Stimulated activated CD4-positive, alpha-beta T cell treated with anti-CD3 and anti-CD28 coated beads, Interleukin-1b, Interleukin-23, amount 100 ng/mL, for 48 hours (primary cell): ENCODE measurements at regions not wholly inside any gene's neighbourhood (a gene's known extent, or its start where the extent isn't known, plus 50 kb on each side); places are given as distances from the start of the nearest gene placed in this dataset.

Source experiments
- DNase-seq: peaks from one replicate; pipeline ENCODE4 v3.0.0-alpha.2; 2020

DNA sequence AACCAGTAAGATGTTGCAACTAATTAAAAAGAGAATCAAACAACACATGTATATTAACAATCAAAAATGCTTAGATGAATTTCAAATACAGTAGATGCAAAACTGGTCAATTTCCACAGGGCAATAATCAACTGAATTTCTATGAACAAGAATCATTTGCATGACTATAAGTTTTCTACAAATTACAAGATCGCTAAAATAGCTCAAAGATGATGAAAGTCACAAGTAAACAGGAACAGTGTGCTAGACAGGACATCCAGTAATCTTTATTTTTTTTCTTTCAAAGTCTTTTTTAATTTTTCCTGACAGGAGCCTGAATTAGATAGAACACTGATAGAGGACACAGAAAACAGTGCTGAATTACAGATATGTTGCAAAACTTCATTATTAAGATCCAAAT is 608.2 kb upstream of the DAB2 start:
- DNase-seq, result no peak

DNA sequence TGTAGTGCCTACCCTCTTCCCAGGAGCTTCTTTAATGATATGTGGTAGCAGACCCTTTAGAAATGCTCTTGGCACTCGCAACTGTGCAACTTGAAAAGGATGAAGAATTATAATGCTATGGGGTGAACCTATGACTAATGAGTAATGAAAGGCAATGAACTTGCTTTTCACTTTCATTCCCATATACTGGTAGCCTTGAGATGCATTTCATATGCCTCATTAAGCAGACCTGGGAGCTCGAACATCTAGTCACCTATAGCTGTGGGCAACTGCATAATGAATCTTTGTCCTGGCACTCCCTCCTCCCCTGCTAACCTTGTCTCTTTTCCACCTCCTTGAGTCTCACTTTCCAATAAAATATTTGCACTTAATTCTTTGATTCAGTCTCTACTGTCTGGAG is 605.9 kb upstream of the DAB2 start:
- DNase-seq, result no peak

DNA sequence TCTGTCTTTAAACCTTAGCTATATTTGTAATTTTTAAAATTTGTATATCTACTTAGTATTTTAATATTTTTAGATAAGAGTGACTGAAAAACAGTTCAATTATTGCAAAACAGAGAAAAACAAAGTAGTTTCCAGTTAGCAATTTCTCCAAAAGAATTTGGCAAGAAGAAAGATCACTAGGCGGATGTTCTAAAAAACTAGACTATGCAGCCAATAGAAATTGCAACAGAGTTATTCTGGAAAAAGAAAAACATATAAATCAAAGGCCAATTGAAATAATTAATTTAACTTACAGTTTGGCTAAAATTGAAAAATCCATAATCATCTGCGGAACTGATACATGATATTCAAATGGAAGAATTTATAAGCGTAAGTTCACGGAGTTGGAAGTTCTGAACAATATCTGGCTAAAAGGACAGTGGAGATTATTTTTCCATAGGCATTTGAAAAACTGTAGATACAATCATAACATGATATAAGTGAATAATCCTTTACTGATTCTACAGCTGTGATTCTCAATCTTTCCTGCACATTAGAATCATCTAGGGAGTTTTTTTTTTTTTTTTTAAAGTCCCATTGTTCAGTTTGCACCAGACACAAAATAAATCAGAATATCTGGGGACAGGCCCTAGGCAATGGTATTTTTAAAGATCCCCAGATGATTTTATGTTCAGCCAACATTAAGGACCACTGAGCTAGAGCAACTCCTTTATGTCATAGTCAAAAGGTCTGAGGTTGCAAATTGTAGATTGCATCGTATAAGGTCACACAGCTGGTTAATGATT is 605.1 kb upstream of the DAB2 start:
- DNase-seq, result no peak

GRCh38 chr5:40027400-40027799 is 602.6 kb upstream of the DAB2 start:
- no peak for DNase-seq

- no peak for DNase-seq
Measured at GRCh38 chr5:40025586-40025985, 600.8 kb upstream of the DAB2 start.

- no peak for DNase-seq
Measured at GRCh38 chr5:40022057-40022456, 597.3 kb upstream of the DAB2 start.

DNA sequence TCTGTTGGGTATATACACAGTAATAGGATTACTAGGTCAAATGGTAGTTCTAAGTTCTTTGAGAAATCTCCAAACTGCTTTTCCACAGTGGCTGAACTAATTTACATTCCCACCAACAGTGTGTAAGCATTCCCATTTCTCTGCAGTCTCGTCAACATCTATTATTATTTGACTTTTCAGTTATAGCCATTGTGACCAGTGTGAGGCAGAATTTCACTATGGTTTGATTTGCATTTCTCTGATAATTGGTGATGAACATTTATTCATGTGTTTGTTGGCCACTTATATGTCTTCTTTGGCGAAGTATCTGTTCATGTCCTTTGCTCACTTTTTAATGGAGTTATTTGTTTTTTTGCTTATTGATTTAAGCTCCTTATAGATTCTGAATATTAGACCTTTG is 596.2 kb upstream of the DAB2 start:
- DNase-seq, result no peak

DNA sequence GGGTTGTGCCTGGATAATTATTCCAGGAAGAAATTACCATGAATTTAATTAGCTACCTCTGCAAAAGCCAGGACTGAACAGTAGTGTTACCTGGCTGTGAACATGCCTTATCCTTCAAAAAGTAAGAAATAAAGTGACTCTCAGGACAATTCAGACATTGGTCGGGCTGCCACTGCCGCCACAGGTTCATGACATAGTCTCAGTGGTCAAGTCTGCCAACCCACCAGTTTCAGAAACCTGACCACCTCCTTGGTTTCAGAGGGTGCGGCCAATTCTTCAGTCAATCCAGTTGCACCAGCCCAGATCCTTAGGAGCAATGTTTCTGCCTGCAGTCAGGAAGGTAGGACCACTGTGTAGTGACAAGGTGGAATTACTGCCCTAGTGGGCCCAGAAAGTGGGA is 593.1 kb upstream of the DAB2 start:
- DNase-seq, result no peak

DNA sequence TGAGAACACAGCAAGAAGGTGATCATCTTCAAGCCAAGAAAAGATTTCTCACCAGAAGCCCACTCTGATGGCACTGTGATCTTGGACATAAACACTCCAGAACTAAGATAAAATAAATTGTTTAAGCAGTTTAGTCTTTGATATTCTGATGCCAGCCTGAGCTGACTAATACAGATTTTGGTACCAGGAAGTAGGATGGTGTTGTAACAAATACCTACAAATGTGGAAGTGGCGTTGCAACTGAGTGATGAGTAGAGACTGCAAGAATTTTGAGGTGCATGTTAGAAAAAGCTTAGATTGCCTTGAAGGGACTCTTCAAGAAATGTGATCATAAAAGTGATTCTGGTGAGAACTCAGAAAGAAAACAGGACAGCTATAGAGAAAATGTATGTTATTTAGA is 592.4 kb upstream of the DAB2 start:
- DNase-seq, result no peak

GRCh38 chr5:40010436-40010835 is 585.7 kb upstream of the DAB2 start:
- no peak for DNase-seq

- no peak for DNase-seq
Measured at GRCh38 chr5:40006260-40006659, 581.5 kb upstream of the DAB2 start.

DNA sequence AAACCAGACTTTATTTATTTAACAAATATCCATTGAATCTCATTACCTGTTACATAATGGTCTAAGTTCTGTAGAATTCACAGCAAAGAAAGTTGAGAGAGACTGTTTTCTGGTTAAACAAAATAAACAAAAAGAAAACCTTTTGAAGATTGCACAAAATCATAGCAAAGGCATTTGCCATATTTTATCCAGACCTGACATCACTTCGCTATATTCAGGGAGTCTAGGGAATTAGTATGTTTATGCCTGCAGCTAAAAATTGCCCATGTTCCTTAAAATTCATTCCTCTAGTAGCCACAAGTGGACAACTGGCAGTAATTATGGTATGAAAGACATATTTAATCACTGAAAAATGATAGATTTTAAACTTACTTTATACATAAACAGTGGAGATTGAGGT is 577.0 kb upstream of the DAB2 start:
- no peak for DNase-seq

GRCh38 chr5:39998518-39998917 is 573.7 kb upstream of the DAB2 start:
- no peak for DNase-seq

- DNase-seq, result no peak
Measured at GRCh38 chr5:39995990-39996389, 571.2 kb upstream of the DAB2 start.

- DNase-seq, result no peak
Measured at GRCh38 chr5:39992617-39993202, 567.9 kb upstream of the DAB2 start.

DNA sequence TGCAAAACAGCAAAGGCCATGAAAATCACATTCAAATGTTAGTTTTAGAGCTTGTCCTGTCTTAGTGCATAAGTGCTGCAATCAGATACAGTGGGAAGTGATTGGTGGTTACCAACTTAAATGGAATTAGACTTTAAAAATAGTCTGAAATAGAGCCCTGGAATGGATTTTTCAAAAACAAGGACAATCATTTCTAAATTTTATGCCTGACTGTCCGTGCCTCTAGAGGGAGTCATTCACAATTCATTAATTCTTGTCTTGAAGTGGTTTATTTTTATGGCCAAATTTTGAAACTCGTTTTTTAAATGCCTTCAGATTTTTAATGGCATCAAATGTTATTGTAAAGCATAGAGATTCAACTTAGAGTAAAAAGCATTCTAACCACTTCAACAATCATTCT is 561.8 kb upstream of the DAB2 start:
- no peak for DNase-seq

DNA sequence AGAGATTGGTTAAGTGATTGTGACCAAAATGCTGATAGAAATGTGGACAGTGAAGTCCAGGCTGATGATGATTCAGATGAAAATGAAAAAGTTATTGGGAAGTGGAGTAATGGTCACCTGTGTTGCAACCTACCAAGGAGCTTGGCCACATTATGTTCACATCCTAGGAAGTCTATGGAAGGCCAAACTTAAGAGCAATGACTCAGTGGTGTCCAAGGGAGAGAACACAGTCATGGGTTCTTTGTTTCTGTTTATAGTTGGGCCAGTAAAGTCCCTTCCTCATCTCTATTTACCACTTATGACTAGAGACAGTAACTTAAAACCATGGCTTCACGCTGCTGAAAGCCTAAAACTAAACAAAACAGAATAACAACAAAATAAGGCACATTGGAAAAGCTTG is 555.3 kb upstream of the DAB2 start:
- no peak for DNase-seq

DNA sequence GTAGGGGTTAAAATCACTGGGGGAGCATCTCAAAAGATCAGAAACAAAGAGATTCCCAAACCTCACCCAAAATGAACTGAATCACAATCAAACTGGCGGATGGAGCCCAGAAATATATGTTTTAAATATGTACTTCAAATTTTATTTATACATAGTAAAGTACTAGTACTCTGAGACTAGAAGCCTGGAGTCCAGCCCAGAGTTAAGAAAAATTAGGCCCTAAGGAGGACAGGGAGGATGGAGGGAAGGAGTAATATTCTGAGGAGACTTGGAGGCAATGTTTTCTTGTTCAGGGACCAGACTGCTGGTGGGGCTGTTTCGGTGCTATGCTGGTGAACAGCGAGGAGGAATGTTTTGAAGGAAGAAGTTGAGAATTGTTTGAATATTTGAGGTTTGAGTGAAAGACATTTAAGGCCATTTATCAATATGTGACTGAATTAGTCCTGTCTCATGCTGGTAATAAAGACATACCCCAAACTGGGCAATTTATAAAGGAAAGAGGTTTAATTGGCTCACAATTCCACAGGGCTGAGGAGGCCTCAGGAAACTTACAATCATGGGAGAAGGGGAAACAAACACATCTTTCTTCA is 552.4 kb upstream of the DAB2 start:
- DNase-seq, result no peak

GRCh38 chr5:39970117-39970798 is 545.5 kb upstream of the DAB2 start:
- no peak for DNase-seq

DNA sequence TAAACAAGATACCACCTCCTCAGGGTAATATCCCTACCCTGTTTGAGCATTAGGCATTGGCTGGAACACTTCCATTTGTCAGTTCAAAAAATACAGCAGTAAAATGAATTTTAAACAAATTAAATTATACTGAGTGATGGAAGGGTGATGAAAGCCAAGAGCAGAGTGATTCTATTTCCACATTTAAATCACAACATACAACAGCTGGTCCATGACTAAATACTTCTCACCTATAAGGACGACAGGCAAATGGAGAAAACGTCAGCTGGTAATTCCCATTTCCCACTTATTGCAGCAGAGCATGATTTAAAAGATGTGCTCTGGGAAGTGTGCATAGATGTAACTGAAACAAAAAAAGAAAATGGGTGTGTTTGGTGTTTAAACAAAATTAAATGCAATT is 543.6 kb upstream of the DAB2 start:
- no peak for DNase-seq

- no peak for DNase-seq
Measured at GRCh38 chr5:39955156-39955555, 530.4 kb upstream of the DAB2 start.

DNA sequence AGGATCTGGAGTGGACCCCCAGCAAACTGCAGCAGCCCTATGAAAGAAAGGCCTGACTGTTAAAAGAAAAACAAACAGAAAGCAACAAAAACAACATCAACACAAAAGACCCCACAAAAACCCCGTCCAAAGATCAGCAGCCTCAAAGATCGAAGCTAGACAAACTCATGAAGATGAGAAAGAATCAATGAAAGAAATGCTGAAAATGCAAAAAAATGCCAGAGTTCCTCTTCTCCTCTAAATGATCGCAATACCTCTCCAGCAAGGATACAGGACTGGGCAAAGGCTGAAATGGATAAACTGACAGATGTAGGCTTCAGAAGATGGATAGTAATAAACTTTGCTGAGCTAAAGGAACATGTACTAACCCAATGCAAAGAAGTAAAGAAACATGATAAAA is 526.3 kb upstream of the DAB2 start:
- DNase-seq, result no peak

DNA sequence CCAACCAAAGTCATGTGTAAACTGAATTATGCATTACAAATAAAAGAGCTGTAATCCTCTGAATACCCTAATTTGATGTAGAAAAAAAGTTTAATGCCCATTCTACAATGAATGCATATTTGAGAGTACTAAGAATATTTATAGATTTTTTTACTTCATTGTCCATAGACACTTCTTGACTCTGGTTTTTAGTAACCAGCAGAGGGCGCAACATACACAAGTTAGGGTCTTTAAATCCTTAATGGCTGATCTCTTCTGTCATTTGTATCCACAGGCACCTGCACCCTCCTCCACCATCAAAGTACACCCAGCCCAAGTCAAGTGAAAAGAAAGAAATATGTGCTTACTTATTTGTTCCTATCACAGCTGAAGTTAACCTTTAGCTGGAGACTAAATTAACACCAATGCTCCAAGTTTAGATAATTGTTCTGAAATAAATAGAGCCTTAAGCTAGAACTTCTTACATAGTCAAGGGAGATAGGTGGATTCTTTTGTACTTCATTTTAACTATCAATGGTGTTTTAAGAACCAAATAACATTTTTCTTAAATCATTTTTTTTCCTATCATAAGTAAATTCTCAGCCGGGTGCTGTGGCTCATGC is 524.2 kb upstream of the DAB2 start:
- peak; percentile 42 for DNase-seq

DNA sequence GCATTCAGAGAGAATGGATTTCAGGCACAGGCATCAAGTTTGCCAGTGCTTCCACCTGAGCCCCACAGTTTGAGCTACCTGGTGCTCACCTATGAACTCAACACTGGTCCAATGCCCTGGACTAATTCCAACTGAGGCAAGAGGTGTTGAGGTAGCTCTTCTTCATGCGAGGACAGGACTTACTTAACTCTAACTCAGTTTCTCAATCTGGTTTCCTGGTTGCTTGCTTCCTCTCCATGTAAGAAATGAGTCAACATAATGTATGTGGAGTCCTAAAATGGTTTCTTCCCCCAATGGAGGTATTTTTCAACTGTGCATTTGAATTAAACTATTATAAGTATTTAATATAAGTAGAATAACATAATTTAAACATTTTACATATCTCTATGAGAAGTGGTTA is 523.6 kb upstream of the DAB2 start:
- DNase-seq, result no peak
